HEK293T (cell line): ENCODE measurements at regions not wholly inside any gene's neighbourhood (a gene's known extent, or its start where the extent isn't known, plus 50 kb on each side); places are given as distances from the start of the nearest gene placed in this dataset.

Experiments used
- FOXK2 ChIP-seq: fragments of 450-650 bp; IDR thresholded peaks from 2 replicates; pipeline ENCODE4 v1.6.1; 2016; ENCODE audit warnings: mild to moderate bottlenecking
- HDGF ChIP-seq: fragments of 450-650 bp; IDR thresholded peaks from 2 replicates; pipeline ENCODE4 v1.6.1; 2017; ENCODE audit warnings: antibody characterized with exemption, borderline replicate concordance
- SP1 ChIP-seq: fragments of 450-650 bp; IDR thresholded peaks from 2 replicates; pipeline ENCODE4 v1.6.1; 2017

- TF ChIP-seq FOXK2, result no peak
- no peak for TF ChIP-seq HDGF
- TF ChIP-seq SP1, result no peak
Observed at GRCh38 chr5:159850160-159850559, 66.1 kb upstream of the ADRA1B start.
